Gastroesophageal sphincter (tissue), 4 donors: ENCODE measurements at regions not wholly inside any gene's neighbourhood (a gene's known extent, or its start where the extent isn't known, plus 50 kb on each side); places are given as distances from the start of the nearest gene placed in this dataset.
"Not testable (repeated sequence)": the region's sequence is repeated elsewhere in the genome, so short reads cannot be mapped to it uniquely, and the experiment has no call there.

ENCODE experiments used
- ATAC-seq: fragments of 150-250 bp; one replicate; pipeline ENCODE4 v1.9.1; 2016; ENCODE audit warnings: mild to moderate bottlenecking, moderate library complexity
- H3K27ac ChIP-seq, 4 donors: fragments of 200-600 bp; sonication (generic) in 3 of 4; 1 replicate in 3 of 4; 2 replicates in 1 of 4; pipeline ENCODE4 v1.5.1; 2016 to 2019
- H3K27me3 ChIP-seq: fragments of 200-600 bp; sonication (generic); one replicate; pipeline ENCODE4 v1.5.1; 2019
- H3K36me3 ChIP-seq, 2 donors: fragments of 200-600 bp; sonication (generic); one replicate each; pipeline ENCODE4 v1.5.1; 2019; ENCODE audit warnings: control low read depth in 1 of 2
- H3K4me1 ChIP-seq, 3 donors: fragments of 200-600 bp; sonication (generic); 1 replicate in 2 of 3; 2 replicates in 1 of 3; pipeline ENCODE4 v1.5.1; 2016 to 2019; ENCODE audit warnings: control low read depth in 2 of 3
- H3K4me3 ChIP-seq, 2 donors: fragments of 200-600 bp; sonication (generic); one replicate each; pipeline ENCODE4 v1.5.1; 2019; ENCODE audit warnings: mild to moderate bottlenecking in 1 of 2, moderate library complexity in 1 of 2
- H3K9me3 ChIP-seq, 3 donors: fragments of 200-600 bp; sonication (generic); one replicate each; pipeline ENCODE4 v1.5.1; 2017 to 2019; ENCODE audit warnings: control low read depth in 2 of 3
- CTCF ChIP-seq, 4 experiments: fragments of 200-600 bp in 2 of 4; fragments of 450-650 bp in 2 of 4; sonication (generic) in 1 of 4; IDR thresholded peaks; one replicate each; pipeline ENCODE4 v1.5.1; 2017 to 2019; ENCODE audit warnings: antibody characterized with exemption in 4 of 4, mild to moderate bottlenecking in 2 of 4, moderate library complexity in 2 of 4
- EP300 ChIP-seq: sonication (generic); formaldehyde crosslinking; IDR thresholded peaks from one replicate; pipeline ENCODE4 v1.6.1; 2017; ENCODE audit warnings: antibody characterized with exemption, mild to moderate bottlenecking
- POLR2A ChIP-seq, 2 donors: fragments of 450-650 bp; IDR thresholded peaks; one replicate each; pipeline ENCODE4 v1.6.1; 2017; ENCODE audit warnings: antibody characterized with exemption in 2 of 2, mild to moderate bottlenecking in 2 of 2, moderate library complexity in 1 of 2
- POLR2AphosphoS5 ChIP-seq: sonication (generic); formaldehyde crosslinking; IDR thresholded peaks from one replicate; pipeline ENCODE4 v1.6.1; 2017; ENCODE audit warnings: antibody characterized with exemption
- whole genome bisulfite sequencing, 2 donors: methylation state at CpG; one replicate each; pipeline ENCODE4 v1.1.5; 2018; ENCODE audit warnings: low coverage in 1 of 2; 5-methylcytosine and 5-hydroxymethylcytosine counted together

DNA sequence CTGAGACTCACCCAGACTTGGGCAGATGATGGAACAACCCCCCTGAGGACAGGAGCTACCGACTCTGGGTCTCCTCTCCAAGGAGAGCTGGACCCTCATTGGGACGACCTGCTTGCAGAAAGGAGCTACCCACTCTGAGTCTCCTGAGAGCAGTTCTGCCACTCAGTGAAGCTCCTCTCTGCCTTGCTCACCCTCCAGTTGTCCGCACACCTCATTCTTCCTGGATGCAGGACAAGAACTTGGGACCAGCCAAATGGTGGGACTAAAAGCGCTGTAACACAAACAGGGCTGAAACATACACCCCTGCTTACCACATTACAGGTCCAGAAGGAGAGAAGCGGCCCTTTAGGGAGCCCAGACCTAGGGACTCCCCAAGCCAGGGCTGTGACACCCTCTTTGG is 124.9 kb upstream of the CCDC150 start:
- no peaks in the 10 kb centered on the region for H3K9me3 ChIP-seq
- no peaks in the 10 kb centered on the region for H3K36me3 ChIP-seq
- WGBS, 2 donors, result 93 to 94% methylated on average over 3 of the region's 5 CpGs
- no peak for ATAC-seq
- no peak overlapping the region for H3K4me3 ChIP-seq
- H3K27ac ChIP-seq, result no peak overlapping the region
- no peaks in the 10 kb centered on the region for H3K27me3 ChIP-seq
- H3K4me1 ChIP-seq, result no peaks in the 10 kb centered on the region
- no peak for TF ChIP-seq POLR2A (IDR thresholded peaks at IDR 0.05)
- no peak for TF ChIP-seq POLR2AphosphoS5
- no peak for TF ChIP-seq CTCF (IDR thresholded peaks at IDR 0.05)
- TF ChIP-seq EP300, result no peak

GRCh38 chr2:196515051-196515450 is 124.5 kb upstream of the CCDC150 start:
- no peaks in the 10 kb centered on the region for H3K9me3 ChIP-seq
- H3K4me3 ChIP-seq, result no peak overlapping the region
- WGBS, 2 donors, result 50% methylated on average over 1 of the region's 11 CpGs; no CpG with 5 or more reads in 1 of the 2 donors
- no peaks in the 10 kb centered on the region for H3K36me3 ChIP-seq
- no peaks in the 10 kb centered on the region for H3K4me1 ChIP-seq
- no peaks in the 10 kb centered on the region for H3K27me3 ChIP-seq
- ATAC-seq, result no peak
- no peak overlapping the region for H3K27ac ChIP-seq
- TF ChIP-seq EP300 (no peak), CTCF (IDR thresholded peaks at IDR 0.05) (no peak), POLR2AphosphoS5 (no peak), POLR2A (IDR thresholded peaks at IDR 0.05) (no peak)

DNA sequence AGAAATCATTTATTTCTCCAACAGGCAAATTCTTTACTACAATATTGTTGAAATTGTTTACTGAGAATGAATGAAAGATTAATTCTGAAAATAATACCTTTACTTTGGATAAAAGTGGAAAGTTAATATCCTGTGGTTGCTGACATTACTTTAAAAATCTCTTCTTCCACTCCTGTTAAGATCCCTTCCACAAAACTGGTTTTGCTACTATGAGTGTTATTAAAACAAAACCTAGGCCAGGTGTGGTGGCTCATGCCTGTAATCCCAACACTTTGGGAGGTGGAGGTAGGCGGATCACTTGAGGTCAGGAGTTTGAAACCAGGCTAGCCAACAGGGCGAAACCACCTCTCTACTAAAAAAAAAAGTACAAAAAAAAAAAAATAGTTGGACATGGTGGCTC is 123.9 kb upstream of the CCDC150 start:
- H3K9me3 ChIP-seq, result no peaks in the 10 kb centered on the region
- H3K4me1 ChIP-seq, result no peaks in the 10 kb centered on the region
- no CpG with 5 or more reads among the region's 2 CpGs for WGBS, 2 donors
- H3K27me3 ChIP-seq, result no peaks in the 10 kb centered on the region
- no peak overlapping the region for H3K4me3 ChIP-seq
- no peaks in the 10 kb centered on the region for H3K36me3 ChIP-seq
- TF ChIP-seq EP300 (no peak), POLR2AphosphoS5 (no peak), CTCF (IDR thresholded peaks at IDR 0.05) (no peak), POLR2A (IDR thresholded peaks at IDR 0.05) (no peak)
- no peak overlapping the region for H3K27ac ChIP-seq
- ATAC-seq, result no peak

- Histone ChIP-seq H3K9me3 (no peaks in the 10 kb centered on the region), H3K36me3 (no peaks in the 10 kb centered on the region), H3K4me3 (no peak overlapping the region), H3K4me1 (no peaks in the 10 kb centered on the region), H3K27me3 (no peaks in the 10 kb centered on the region), H3K27ac (no peak overlapping the region)
- TF ChIP-seq CTCF (IDR thresholded peaks at IDR 0.05) (no peak), EP300 (no peak), POLR2A (IDR thresholded peaks at IDR 0.05) (no peak), POLR2AphosphoS5 (no peak)
- WGBS, 2 donors, result 80 to 89% methylated on average over 4 of the region's 4 CpGs
- no peak for ATAC-seq
These were observed 123.0 kb upstream of the CCDC150 start for GRCh38 chr2:196516564-196516963.

DNA sequence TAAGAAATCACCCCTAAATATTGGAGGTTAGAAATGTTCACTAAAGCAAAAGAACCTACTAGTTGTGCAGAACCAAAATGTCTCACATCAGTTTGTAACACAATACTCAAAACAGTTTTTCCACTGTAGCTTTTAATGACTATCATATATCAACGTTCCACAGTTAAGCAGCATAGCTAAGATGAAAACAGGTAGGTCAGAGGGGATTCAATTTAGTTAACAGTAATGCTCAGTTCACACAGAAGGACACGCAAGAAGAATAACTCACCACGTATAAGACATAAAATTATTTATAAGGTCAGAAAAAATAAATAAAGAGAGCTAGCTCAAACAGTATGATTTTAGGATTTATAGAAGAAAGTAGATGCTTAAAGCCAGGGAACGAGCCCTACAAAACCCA is 118.9 kb upstream of the CCDC150 start:
- ATAC-seq, result no peak
- H3K36me3 ChIP-seq, result no peaks in the 10 kb centered on the region
- TF ChIP-seq EP300 (no peak), CTCF (IDR thresholded peaks at IDR 0.05) (no peak), POLR2A (IDR thresholded peaks at IDR 0.05) (no peak), POLR2AphosphoS5 (no peak)

DNA sequence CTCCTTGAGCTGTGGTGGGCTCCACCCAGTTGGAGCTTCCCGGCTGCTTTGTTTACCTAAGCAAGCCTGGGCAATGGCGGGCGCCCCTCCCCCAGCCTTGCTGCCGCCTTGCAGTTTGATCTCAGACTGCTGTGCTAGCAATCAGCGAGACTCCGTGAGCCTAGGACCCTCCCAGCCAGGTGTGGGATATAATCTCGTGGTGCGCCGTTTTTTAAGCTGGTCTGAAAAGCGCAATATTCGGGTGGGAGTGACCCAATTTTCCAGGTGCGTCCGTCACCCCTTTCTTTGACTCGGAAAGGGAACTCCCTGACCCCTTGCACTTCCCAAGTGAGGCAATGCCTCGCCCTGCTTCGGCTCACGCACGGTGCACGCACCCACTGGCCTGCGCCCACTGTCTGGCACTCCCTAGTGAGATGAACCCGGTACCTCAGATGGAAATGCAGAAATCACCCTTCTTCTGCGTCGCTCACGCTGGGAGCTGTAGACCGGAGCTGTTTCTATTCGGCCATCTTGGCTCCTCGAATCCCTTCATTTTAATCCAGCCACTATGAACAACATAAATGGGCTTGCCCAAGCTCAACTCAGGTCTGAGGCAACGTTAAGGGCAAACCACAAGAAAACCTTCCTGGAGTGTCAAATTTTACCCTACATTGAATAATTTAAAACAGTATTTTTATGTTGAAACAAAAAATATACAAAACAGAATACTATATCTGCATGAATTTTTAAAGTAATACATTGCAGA is 112.4 kb upstream of the CCDC150 start:
- not testable (repeated sequence) for ATAC-seq, H3K4me1 ChIP-seq, H3K4me3 ChIP-seq, H3K27me3 ChIP-seq, H3K36me3 ChIP-seq, H3K27ac ChIP-seq, H3K9me3 ChIP-seq
- 94 to 100% methylated on average over 3 to 13 of the region's 28 CpGs for WGBS, 2 donors

More for the DNA sequence above, 118.9 kb upstream of the CCDC150 start:
- Histone ChIP-seq H3K9me3 (no peaks in the 10 kb centered on the region), H3K27me3 (no peaks in the 10 kb centered on the region), H3K27ac (no peak overlapping the region), H3K4me1 (no peaks in the 10 kb centered on the region), H3K4me3 (no peak overlapping the region)
- 46 to 69% methylated on average over 4 of the region's 4 CpGs for WGBS, 2 donors
